A673 (cell line): ENCODE measurements at regions not wholly inside any gene's neighbourhood (a gene's known extent, or its start where the extent isn't known, plus 50 kb on each side); places are given as distances from the start of the nearest gene placed in this dataset.

Experiments
- BruUV-seq: library from RNA; stranded (reverse); fragments of 400-500 nt; replicated peaks from 2 replicates; lab custom pipeline; 2021; lab: Mats Ljungman, UMichigan
- CTCF ChIA-PET: fragments of 300-600 bp; sonication (Branson Sonifier 250); formaldehyde crosslinking; loops from one replicate; lab custom pipeline; 2022; ENCODE audit warnings: antibody characterized with exemption; lab: Charles Lee
- POLR2A ChIA-PET: fragments of 300-600 bp; sonication (Branson Sonifier 250); formaldehyde crosslinking; loops from one replicate; lab custom pipeline; 2022; ENCODE audit warnings: antibody characterized with exemption; ENCODE audit not compliant: low non-redundant PET; lab: Charles Lee
- DNase-seq: peaks from one replicate; pipeline ENCODE4 v3.0.0-alpha.2; 2015; ENCODE audit warnings: low spot score
- H3K27ac ChIP-seq: fragments of 200-600 bp; sonication (generic); 2 replicates; pipeline ENCODE4 v1.5.1; 2016; ENCODE audit warnings: mixed run types, low read depth, mild to moderate bottlenecking, mixed read lengths, antibody characterized with exemption, low read length; ENCODE audit not compliant: poor library complexity, severe bottlenecking
- H3K27me3 ChIP-seq: fragments of 200-600 bp; sonication (generic); replicated peaks from 2 replicates; pipeline ENCODE4 v1.6.1; 2017; ENCODE audit warnings: mixed run types, low read depth, mild to moderate bottlenecking, mixed read lengths, antibody characterized with exemption, low read length; ENCODE audit not compliant: insufficient read depth, poor library complexity
- H3K36me3 ChIP-seq: fragments of 200-600 bp; sonication (generic); 2 replicates; pipeline ENCODE4 v1.6.1; 2016; ENCODE audit warnings: mixed run types, mild to moderate bottlenecking, mixed read lengths, antibody characterized with exemption, low read length; ENCODE audit not compliant: insufficient read depth, poor library complexity, severe bottlenecking
- H3K4me1 ChIP-seq: fragments of 200-600 bp; sonication (generic); 2 replicates; pipeline ENCODE4 v1.6.1; 2017; ENCODE audit warnings: mixed run types, mild to moderate bottlenecking, mixed read lengths, antibody characterized with exemption, low read length; ENCODE audit not compliant: insufficient read depth, poor library complexity, severe bottlenecking
- H3K4me3 ChIP-seq: fragments of 200-600 bp; sonication (generic); 2 replicates; pipeline ENCODE4 v1.5.1; 2016; ENCODE audit warnings: low read depth, mixed run types, mild to moderate bottlenecking, mixed read lengths, low read length; ENCODE audit not compliant: poor library complexity, severe bottlenecking
- H3K9me3 ChIP-seq: fragments of 200-600 bp; sonication (generic); 2 replicates; pipeline ENCODE4 v1.6.1; 2016; ENCODE audit warnings: mixed run types, low read depth, mild to moderate bottlenecking, mixed read lengths, antibody characterized with exemption, low read length; ENCODE audit not compliant: poor library complexity, severe bottlenecking
- CTCF ChIP-seq: fragments of 300-800, 200-600 bp; sonication (generic); conservative IDR thresholded peaks from 2 replicates; pipeline ENCODE4 v1.5.1; 2017; ENCODE audit warnings: low read depth, mild to moderate bottlenecking, antibody characterized with exemption, low read length, moderate library complexity, mixed read lengths
- EZH2 ChIP-seq: fragments of 200-600 bp; sonication (generic); IDR thresholded peaks from 2 replicates; pipeline ENCODE4 v1.6.1; 2017; ENCODE audit warnings: borderline replicate concordance, low read depth, mild to moderate bottlenecking, mixed read lengths, antibody characterized with exemption, low read length; ENCODE audit not compliant: poor library complexity, severe bottlenecking
- intact Hi-C: fragments of 100-400 bp; cut with micrococcal nuclease; formaldehyde crosslinking; loops from one replicate; pipeline ENCODE4 v1.10.0; 2022; ENCODE audit not compliant: unreplicated experiment

- intact Hi-C loops = no loop called here
- Histone ChIP-seq H3K4me3 (no peak overlapping the region), H3K27me3 (peaks cover 75% of the 10 kb centered on the region), H3K9me3 (no peaks in the 10 kb centered on the region), H3K27ac (no peak overlapping the region), H3K4me1 (no peaks in the 10 kb centered on the region), H3K36me3 (no peaks in the 10 kb centered on the region)
- CTCF ChIA-PET = no interaction called here
- BruUV-seq = no TSS peak
- POLR2A ChIA-PET = no interaction called here
- DNase-seq = no peak
- TF ChIP-seq EZH2 (no peak), CTCF (no peak)
These were observed 78.4 kb downstream of the RNASET2 start for GRCh38 chr6:166877906-166878305.

GRCh38 chr6:166877349-166877748 lies 79.0 kb downstream of the RNASET2 start:
- BruUV-seq = no TSS peak
- H3K36me3 ChIP-seq = no peaks in the 10 kb centered on the region
- no peak for TF ChIP-seq EZH2
- no peak for TF ChIP-seq CTCF
- DNase-seq = no peak
- no peaks in the 10 kb centered on the region for H3K4me1 ChIP-seq
- no peak overlapping the region for H3K4me3 ChIP-seq
- H3K27me3 ChIP-seq = peaks cover 80% of the 10 kb centered on the region
- no peaks in the 10 kb centered on the region for H3K9me3 ChIP-seq
- intact Hi-C loops = no loop called here
- POLR2A ChIA-PET = no interaction called here
- CTCF ChIA-PET = no interaction called here
- no peak overlapping the region for H3K27ac ChIP-seq

GRCh38 chr6:166872531-166873009 lies 83.8 kb downstream of the RNASET2 start:
- no peak for DNase-seq
- TF ChIP-seq EZH2 (no peak), CTCF (no peak)
- intact Hi-C loops = no loop called here
- Histone ChIP-seq H3K36me3 (no peaks in the 10 kb centered on the region), H3K27ac (no peak overlapping the region), H3K27me3 (peaks cover 58% of the 10 kb centered on the region), H3K9me3 (no peaks in the 10 kb centered on the region), H3K4me1 (no peaks in the 10 kb centered on the region), H3K4me3 (no peak overlapping the region)
- POLR2A ChIA-PET = no interaction called here
- BruUV-seq = no TSS peak
- CTCF ChIA-PET = no interaction called here
